ENCODE measurements at regions not wholly inside any gene's neighbourhood (a gene's known extent, or its start where the extent isn't known, plus 50 kb on each side); places are given as distances from the start of the nearest gene placed in this dataset.

DNA sequence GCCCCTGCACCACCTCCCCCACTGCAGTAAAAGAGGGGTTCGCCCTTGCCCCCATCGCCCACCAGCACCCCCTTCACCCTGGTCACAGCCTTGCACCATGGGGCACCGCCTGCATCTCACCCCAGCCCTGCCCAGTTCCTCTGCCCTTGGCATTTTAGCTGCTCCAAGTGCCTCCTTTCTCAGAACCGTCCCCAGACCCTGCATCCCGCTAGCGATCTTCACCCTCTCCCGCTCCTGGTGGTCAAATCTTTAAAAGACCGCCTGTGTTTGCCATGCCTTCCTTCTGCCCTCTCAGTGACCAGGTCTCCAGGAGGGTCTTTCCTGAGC is 114.7 kb upstream of the OTOS start:
- DNase-seq (ENCODE audit: low read depth in 2 of 2), result no peak

DNA sequence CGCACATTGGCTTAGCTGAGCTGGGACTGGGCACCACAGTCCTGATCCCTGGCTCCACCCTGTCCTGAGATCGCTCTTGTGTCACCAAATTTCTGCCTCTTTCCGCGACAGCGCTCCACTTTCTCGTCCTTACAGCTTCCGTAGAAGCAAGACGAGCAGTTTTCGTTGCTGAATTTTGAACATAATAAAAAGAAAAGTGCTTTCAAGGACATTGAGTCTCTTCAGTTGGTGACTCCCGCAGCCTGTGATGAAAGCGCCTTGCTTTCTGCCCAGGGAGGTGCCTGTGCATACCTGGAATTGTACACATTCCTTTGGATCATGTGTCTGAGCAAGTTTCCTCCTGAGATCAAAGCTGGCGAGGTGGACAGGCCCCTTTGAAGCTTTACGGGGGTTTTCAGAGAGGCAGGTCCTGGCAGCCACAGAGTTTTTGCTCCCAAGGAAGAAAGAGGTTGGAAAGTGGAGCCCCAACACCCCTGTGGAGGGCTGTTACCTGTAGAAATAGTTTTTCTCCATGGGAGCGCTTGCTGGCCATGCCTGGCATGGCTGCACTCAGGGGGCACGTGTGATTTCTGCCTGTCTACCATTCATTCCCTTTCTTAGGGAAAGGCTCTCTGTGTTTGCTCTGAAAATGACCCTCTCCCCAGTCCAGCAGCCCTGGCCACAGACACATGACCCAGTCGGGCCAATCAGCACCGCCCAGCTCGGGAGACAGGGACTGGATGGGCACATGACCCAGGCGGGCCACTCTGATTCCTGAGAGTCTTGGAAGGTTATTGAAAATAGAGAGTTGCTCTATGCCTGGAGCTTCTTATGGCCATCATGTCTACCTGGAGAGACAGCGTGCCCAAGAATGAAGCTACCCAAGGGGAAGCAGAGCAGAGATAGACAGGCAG is 115.6 kb upstream of the OTOS start:
- Histone ChIP-seq H3K9ac (ENCODE audit: insufficient read depth, low read length) (no peak overlapping the region), H3K27me3 (ENCODE audit: control insufficient read depth, insufficient read depth, low read length) (peaks cover 4% of the 10 kb centered on the region), H4K20me1 (ENCODE audit: control insufficient read depth, extremely low read depth, insufficient read depth, low read length) (no peaks in the 10 kb centered on the region), H3K4me1 (ENCODE audit: control insufficient read depth, extremely low read depth, insufficient read depth, low read length) (peaks cover 9% of the 10 kb centered on the region), H3K79me2 (ENCODE audit: control insufficient read depth, insufficient read depth, low read length) (no peaks in the 10 kb centered on the region), H2AFZ (ENCODE audit: low read length) (no peak overlapping the region), H3K27ac (ENCODE audit: insufficient read depth, low read length) (no peak overlapping the region), H3K36me3 (ENCODE audit: control insufficient read depth, insufficient read depth, low read length) (no peaks in the 10 kb centered on the region), H3K4me3 (replicated peaks in 1 of 4; ENCODE audit: control extremely low read depth in 1 of 4, insufficient read depth in 1 of 4, low read depth in 3 of 4, low read length in 4 of 4) (no peak overlapping the region), H3K4me2 (ENCODE audit: extremely low read depth, insufficient read depth, low read length) (no peak overlapping the region), H3K9me3 (ENCODE audit: control insufficient read depth, insufficient read depth, low read depth, low read length) (no peaks in the 10 kb centered on the region)
- no peak for TF ChIP-seq EZH2 (IDR thresholded peaks at IDR 0.05; ENCODE audit: low read length, missing control alignments)
- TF ChIP-seq, protein P1, sequence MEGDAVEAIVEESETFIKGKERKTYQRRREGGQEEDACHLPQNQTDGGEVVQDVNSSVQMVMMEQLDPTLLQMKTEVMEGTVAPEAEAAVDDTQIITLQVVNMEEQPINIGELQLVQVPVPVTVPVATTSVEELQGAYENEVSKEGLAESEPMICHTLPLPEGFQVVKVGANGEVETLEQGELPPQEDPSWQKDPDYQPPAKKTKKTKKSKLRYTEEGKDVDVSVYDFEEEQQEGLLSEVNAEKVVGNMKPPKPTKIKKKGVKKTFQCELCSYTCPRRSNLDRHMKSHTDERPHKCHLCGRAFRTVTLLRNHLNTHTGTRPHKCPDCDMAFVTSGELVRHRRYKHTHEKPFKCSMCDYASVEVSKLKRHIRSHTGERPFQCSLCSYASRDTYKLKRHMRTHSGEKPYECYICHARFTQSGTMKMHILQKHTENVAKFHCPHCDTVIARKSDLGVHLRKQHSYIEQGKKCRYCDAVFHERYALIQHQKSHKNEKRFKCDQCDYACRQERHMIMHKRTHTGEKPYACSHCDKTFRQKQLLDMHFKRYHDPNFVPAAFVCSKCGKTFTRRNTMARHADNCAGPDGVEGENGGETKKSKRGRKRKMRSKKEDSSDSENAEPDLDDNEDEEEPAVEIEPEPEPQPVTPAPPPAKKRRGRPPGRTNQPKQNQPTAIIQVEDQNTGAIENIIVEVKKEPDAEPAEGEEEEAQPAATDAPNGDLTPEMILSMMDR (conservative IDR thresholded peaks at IDR 0.05 in 1 of 2, IDR thresholded peaks at IDR 0.05 in 1 of 2; ENCODE audit: low read depth in 1 of 2, low read length in 2 of 2), result no peak
- DNase-seq (ENCODE audit: low read depth in 2 of 2), result peak in 1 of 2 donors; percentile 33

More for the DNA sequence above, 114.7 kb upstream of the OTOS start:
- H3K4me2 ChIP-seq (ENCODE audit: extremely low read depth, insufficient read depth, low read length), result no peak overlapping the region
- H3K4me1 ChIP-seq (ENCODE audit: control insufficient read depth, extremely low read depth, insufficient read depth, low read length), result peaks cover 18% of the 10 kb centered on the region
- H4K20me1 ChIP-seq (ENCODE audit: control insufficient read depth, extremely low read depth, insufficient read depth, low read length), result no peaks in the 10 kb centered on the region
- no peaks in the 10 kb centered on the region for H3K36me3 ChIP-seq (ENCODE audit: control insufficient read depth, insufficient read depth, low read length)
- no peaks in the 10 kb centered on the region for H3K79me2 ChIP-seq (ENCODE audit: control insufficient read depth, insufficient read depth, low read length)
- peaks cover 4% of the 10 kb centered on the region for H3K27me3 ChIP-seq (ENCODE audit: control insufficient read depth, insufficient read depth, low read length)
- H3K27ac ChIP-seq (ENCODE audit: insufficient read depth, low read length), result no peak overlapping the region
- H2AFZ ChIP-seq (ENCODE audit: low read length), result no peak overlapping the region
- no peak for TF ChIP-seq EZH2 (IDR thresholded peaks at IDR 0.05; ENCODE audit: low read length, missing control alignments)
- TF ChIP-seq, protein P1 (conservative IDR thresholded peaks at IDR 0.05 in 1 of 2, IDR thresholded peaks at IDR 0.05 in 1 of 2; ENCODE audit: low read depth in 1 of 2, low read length in 2 of 2), result no peak
- no peak overlapping the region for H3K9ac ChIP-seq (ENCODE audit: insufficient read depth, low read length)
- H3K4me3 ChIP-seq (replicated peaks in 1 of 4; ENCODE audit: control extremely low read depth in 1 of 4, insufficient read depth in 1 of 4, low read depth in 3 of 4, low read length in 4 of 4), result no peak overlapping the region
- H3K9me3 ChIP-seq (ENCODE audit: control insufficient read depth, insufficient read depth, low read depth, low read length), result no peaks in the 10 kb centered on the region

DNA sequence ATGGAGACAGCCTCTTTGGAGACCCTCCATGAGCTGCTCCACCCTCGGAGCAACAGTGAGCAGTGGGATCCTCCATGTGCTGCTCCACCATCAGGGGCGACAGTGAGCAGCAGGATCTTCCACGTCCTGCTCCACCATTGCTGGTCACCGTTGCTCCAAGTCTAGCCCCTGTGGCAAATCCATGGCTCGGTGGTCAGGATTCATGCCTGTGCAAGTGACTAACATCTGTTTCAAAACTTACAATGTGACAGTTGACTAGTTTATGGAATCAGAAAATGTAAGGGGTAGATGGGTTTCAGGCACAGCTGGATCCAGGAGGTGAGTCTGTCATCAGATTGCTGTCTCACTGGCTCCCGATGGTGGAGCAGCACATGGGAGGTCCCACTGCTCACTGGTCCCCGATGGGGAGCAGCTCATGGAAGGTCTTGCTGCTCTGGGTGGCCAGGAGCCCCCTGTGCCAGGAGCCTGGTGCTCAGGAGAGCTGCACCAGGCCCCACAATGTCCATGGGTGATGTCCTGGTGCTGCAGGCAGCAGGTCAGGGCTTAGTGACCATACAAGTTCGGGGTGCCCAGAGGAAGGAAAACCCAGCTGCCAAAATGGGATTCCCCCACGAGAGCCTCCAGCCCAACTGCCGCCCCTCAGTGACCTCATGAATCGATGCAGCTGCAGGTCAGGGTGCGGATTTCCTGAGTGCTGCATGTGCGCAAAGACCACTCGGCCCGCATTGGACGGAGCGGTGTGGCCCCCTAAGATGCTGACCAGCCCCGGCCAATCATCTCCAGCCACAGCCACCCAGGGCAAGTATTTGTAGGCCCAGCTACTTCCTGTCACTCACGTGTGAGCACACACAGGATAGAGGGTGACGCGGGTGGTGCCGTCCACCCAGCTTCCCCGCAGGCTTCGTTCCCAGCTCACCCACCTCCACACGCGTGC is 116.5 kb upstream of the OTOS start:
- Histone ChIP-seq H3K4me2 (ENCODE audit: extremely low read depth, insufficient read depth, low read length) (no peak overlapping the region), H4K20me1 (ENCODE audit: control insufficient read depth, extremely low read depth, insufficient read depth, low read length) (no peaks in the 10 kb centered on the region), H3K36me3 (ENCODE audit: control insufficient read depth, insufficient read depth, low read length) (no peaks in the 10 kb centered on the region), H3K4me3 (replicated peaks in 1 of 4; ENCODE audit: control extremely low read depth in 1 of 4, insufficient read depth in 1 of 4, low read depth in 3 of 4, low read length in 4 of 4) (no peak overlapping the region), H3K27me3 (ENCODE audit: control insufficient read depth, insufficient read depth, low read length) (peaks cover 4% of the 10 kb centered on the region), H3K9ac (ENCODE audit: insufficient read depth, low read length) (no peak overlapping the region), H2AFZ (ENCODE audit: low read length) (no peak overlapping the region), H3K4me1 (ENCODE audit: control insufficient read depth, extremely low read depth, insufficient read depth, low read length) (peaks cover under 1% of the 10 kb centered on the region), H3K27ac (ENCODE audit: insufficient read depth, low read length) (no peak overlapping the region), H3K9me3 (ENCODE audit: control insufficient read depth, insufficient read depth, low read depth, low read length) (no peaks in the 10 kb centered on the region), H3K79me2 (ENCODE audit: control insufficient read depth, insufficient read depth, low read length) (no peaks in the 10 kb centered on the region)
- DNase-seq (ENCODE audit: low read depth in 2 of 2), result no peak
- TF ChIP-seq, protein P1 (conservative IDR thresholded peaks at IDR 0.05 in 1 of 2, IDR thresholded peaks at IDR 0.05 in 1 of 2; ENCODE audit: low read depth in 1 of 2, low read length in 2 of 2), result no peak
- no peak for TF ChIP-seq EZH2 (IDR thresholded peaks at IDR 0.05; ENCODE audit: low read length, missing control alignments)
